Parathyroid adenoma (tissue), 2 donors: ENCODE measurements at regions not wholly inside any gene's neighbourhood (a gene's known extent, or its start where the extent isn't known, plus 50 kb on each side); places are given as distances from the start of the nearest gene placed in this dataset.

Experiments
- H2AFZ ChIP-seq: fragments of 300-600 bp; sonication (generic); one replicate; pipeline ENCODE4 v1.7.0; 2017; ENCODE audit warnings: antibody characterized with exemption, mild to moderate bottlenecking
- H3K27ac ChIP-seq: fragments of 300-600 bp; sonication (generic); one replicate; pipeline ENCODE4 v1.7.0; 2017
- H3K27me3 ChIP-seq: fragments of 300-600 bp; sonication (generic); one replicate; pipeline ENCODE4 v1.7.0; 2017; ENCODE audit warnings: low read length; ENCODE audit not compliant: control insufficient read depth, insufficient read depth
- H3K36me3 ChIP-seq: fragments of 300-600 bp; sonication (generic); one replicate; pipeline ENCODE4 v1.7.0; 2017; ENCODE audit warnings: low read length; ENCODE audit not compliant: control insufficient read depth, insufficient read depth
- H3K4me1 ChIP-seq: fragments of 300-600 bp; sonication (generic); one replicate; pipeline ENCODE4 v1.7.0; 2017; ENCODE audit warnings: control low read depth
- H3K4me2 ChIP-seq: fragments of 300-600 bp; sonication (generic); one replicate; pipeline ENCODE4 v1.7.0; 2017; ENCODE audit warnings: low read length
- H3K4me3 ChIP-seq: fragments of 300-600 bp; sonication (generic); one replicate; pipeline ENCODE4 v1.7.0; 2017; ENCODE audit warnings: low read depth, low read length
- H3K79me2 ChIP-seq: fragments of 300-600 bp; sonication (generic); one replicate; pipeline ENCODE4 v1.7.0; 2017; ENCODE audit warnings: control low read depth
- H3K9ac ChIP-seq: fragments of 300-600 bp; sonication (generic); one replicate; pipeline ENCODE4 v1.7.0; 2017; ENCODE audit warnings: mild to moderate bottlenecking
- H3K9me3 ChIP-seq: fragments of 300-600 bp; sonication (generic); one replicate; pipeline ENCODE4 v1.7.0; 2017; ENCODE audit warnings: low read length; ENCODE audit not compliant: control insufficient read depth
- TF ChIP-seq, protein P1 (sequence below): fragments of 300-600 bp; sonication (generic); IDR thresholded peaks from one replicate; pipeline ENCODE4 v1.7.0; 2017; ENCODE audit warnings: antibody characterized with exemption, mild to moderate bottlenecking
- donor health status: primary hyperparathyroidism.

DNA sequence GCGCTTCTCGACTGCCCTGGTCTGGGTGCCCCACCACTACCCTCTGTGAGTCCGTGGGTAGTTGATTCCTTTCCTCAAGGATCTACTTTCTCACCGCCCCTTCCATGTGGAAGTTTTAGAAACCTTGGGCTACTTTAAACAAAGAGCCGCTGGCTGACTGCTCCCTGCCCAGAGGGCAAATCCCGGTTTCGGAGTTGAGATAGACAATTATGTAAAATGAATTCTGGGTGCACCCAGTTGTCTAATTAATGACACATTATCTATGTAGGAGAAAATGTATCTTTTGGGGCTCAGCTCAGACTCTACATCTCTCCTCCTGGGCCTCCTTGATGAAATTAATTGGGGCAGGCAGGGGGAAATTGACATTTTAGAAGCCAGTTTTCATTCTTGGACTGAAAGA is 305.4 kb downstream of the UQCRFS1 start:
- Histone ChIP-seq H3K9me3 (no peaks in the 10 kb centered on the region), H3K9ac (no peak overlapping the region), H2AFZ (no peak overlapping the region), H3K79me2 (no peaks in the 10 kb centered on the region), H3K36me3 (no peaks in the 10 kb centered on the region), H3K4me3 (no peak overlapping the region), H3K4me1 (no peaks in the 10 kb centered on the region), H3K4me2 (no peak overlapping the region), H3K27me3 (no peaks in the 10 kb centered on the region), H3K27ac (no peak overlapping the region)
- TF ChIP-seq, protein P1, sequence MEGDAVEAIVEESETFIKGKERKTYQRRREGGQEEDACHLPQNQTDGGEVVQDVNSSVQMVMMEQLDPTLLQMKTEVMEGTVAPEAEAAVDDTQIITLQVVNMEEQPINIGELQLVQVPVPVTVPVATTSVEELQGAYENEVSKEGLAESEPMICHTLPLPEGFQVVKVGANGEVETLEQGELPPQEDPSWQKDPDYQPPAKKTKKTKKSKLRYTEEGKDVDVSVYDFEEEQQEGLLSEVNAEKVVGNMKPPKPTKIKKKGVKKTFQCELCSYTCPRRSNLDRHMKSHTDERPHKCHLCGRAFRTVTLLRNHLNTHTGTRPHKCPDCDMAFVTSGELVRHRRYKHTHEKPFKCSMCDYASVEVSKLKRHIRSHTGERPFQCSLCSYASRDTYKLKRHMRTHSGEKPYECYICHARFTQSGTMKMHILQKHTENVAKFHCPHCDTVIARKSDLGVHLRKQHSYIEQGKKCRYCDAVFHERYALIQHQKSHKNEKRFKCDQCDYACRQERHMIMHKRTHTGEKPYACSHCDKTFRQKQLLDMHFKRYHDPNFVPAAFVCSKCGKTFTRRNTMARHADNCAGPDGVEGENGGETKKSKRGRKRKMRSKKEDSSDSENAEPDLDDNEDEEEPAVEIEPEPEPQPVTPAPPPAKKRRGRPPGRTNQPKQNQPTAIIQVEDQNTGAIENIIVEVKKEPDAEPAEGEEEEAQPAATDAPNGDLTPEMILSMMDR = no peak

DNA sequence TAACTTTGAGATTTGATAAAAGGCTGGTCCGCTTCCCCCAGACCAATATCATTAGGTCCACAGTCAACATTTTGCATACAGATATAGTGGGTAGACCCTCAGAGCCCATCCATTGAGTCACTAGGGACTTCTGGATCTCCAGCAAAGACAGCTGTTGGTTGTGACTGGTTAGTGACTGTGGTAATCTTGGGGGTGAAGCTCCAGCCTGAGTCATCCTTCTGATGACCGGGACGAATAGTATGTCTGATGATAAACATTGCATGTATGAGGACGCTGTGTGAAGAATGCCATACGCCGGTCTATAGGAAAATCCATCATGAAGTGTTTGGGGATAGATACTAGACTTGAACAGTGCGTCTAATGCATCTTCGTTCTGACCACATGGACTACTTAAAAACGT is 307.0 kb downstream of the UQCRFS1 start:
- Histone ChIP-seq H3K36me3 (no peaks in the 10 kb centered on the region), H3K4me2 (no peak overlapping the region), H3K79me2 (no peaks in the 10 kb centered on the region), H3K4me3 (no peak overlapping the region), H3K27ac (no peak overlapping the region), H3K9me3 (no peaks in the 10 kb centered on the region), H2AFZ (no peak overlapping the region), H3K9ac (no peak overlapping the region), H3K27me3 (no peaks in the 10 kb centered on the region), H3K4me1 (no peaks in the 10 kb centered on the region)
- TF ChIP-seq, protein P1 = no peak

DNA sequence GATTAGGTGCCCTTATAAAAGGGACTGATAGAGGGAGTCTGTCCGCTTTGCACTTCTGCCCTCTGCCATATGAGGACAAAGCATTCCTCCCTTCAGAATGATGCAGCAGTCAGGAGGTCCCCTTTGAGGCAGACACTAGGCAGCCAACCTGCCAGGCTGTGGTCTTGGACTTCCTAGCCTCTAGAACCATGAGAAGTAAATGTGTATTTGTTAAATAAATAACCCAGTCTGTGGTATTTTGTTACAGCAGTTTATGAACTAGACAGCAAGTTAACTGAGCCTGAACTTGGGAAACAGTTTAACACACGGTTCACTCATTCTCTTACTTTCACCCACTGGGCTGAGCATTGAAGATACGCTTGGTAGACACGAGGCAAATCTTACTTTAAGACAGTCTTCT is 313.2 kb downstream of the UQCRFS1 start:
- Histone ChIP-seq H3K27me3 (no peaks in the 10 kb centered on the region), H3K4me3 (no peak overlapping the region), H2AFZ (no peak overlapping the region), H3K4me1 (no peaks in the 10 kb centered on the region), H3K36me3 (no peaks in the 10 kb centered on the region), H3K4me2 (no peak overlapping the region), H3K9ac (no peak overlapping the region), H3K27ac (no peak overlapping the region), H3K79me2 (no peaks in the 10 kb centered on the region), H3K9me3 (no peaks in the 10 kb centered on the region)
- TF ChIP-seq, protein P1 = no peak

DNA sequence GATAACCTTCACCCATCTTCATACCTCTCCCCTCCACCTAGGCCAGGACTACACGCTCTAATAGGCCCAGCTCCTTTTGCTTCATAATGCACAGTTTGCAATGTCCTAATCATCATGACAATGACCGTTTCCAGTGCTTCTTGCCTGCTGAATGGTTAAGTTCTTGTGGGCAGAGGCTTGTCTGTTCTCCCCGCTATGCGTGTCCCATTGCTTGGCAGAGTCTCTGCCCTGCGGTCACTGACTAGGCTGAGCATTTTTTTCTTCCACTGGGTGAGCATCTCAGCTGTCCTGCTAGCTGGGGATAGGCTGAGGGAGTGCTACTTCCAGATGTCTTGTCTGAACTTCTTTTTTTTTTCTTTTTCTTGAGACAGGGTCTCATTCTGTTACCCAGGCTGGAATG is 314.7 kb downstream of the UQCRFS1 start:
- TF ChIP-seq, protein P1 = no peak
- Histone ChIP-seq H3K36me3 (no peaks in the 10 kb centered on the region), H3K79me2 (no peaks in the 10 kb centered on the region), H3K4me2 (no peak overlapping the region), H2AFZ (no peak overlapping the region), H3K9me3 (no peaks in the 10 kb centered on the region), H3K9ac (no peak overlapping the region), H3K4me1 (no peaks in the 10 kb centered on the region), H3K27me3 (no peaks in the 10 kb centered on the region), H3K27ac (no peak overlapping the region), H3K4me3 (no peak overlapping the region)

DNA sequence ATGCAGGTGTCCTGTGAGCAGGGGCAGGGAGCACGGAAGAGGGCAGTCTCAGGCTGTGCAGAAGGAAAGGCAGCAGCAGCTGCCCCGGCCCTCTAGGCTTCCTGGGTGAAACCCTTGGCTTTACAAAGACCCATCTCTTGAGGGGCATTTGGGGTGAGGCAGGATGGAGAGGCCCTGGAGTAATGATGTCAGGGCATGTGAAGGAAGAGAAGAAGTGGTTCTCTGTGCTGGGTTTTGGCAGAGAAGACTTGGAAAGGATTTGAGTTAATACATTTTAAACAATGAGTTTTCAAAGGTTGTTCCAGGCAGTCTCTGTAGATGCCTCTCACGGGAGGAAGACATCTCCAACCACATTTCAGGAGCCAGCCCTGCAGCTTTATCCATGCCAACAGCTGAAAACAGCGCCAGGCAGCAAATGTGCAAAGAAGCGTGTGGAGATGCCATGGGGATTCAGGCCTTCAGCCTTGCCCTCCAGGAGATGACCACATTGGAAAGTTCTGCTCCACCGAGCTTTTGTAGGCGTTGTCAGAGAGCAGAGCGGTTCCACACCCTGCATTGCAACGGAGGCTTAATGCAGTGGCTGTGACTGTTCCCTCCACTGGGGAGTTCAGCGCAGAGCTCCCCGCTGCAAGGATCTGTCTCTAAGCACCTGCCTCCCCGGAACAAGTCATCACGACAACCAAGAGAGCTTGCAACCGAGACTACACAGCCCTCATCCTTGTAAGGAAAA is 322.8 kb downstream of the UQCRFS1 start:
- Histone ChIP-seq H3K36me3 (no peaks in the 10 kb centered on the region), H3K27ac (no peak overlapping the region), H2AFZ (no peak overlapping the region), H3K9ac (no peak overlapping the region), H3K4me3 (no peak overlapping the region), H3K4me1 (no peaks in the 10 kb centered on the region), H3K27me3 (no peaks in the 10 kb centered on the region), H3K4me2 (no peak overlapping the region), H3K9me3 (no peaks in the 10 kb centered on the region), H3K79me2 (no peaks in the 10 kb centered on the region)
- TF ChIP-seq, protein P1 = no peak
